Smooth muscle cell (in vitro differentiated cells): ENCODE measurements at regions not wholly inside any gene's neighbourhood (a gene's known extent, or its start where the extent isn't known, plus 50 kb on each side); places are given as distances from the start of the nearest gene placed in this dataset.

Source experiments
- DNase-seq: peaks from one replicate; lab custom pipeline; 2025; ENCODE audit not compliant: unreplicated experiment; lab: John Stamatoyannopoulos, UW
- H2AFZ ChIP-seq: fragments of 200-600 bp; sonication (generic); 2 replicates; pipeline ENCODE4 v1.6.0; 2016; ENCODE audit warnings: antibody characterized with exemption, low read depth, mild to moderate bottlenecking
- H3F3A ChIP-seq: fragments of 200-600 bp; sonication (generic); 2 replicates; pipeline ENCODE4 v1.6.0; 2017; ENCODE audit warnings: antibody characterized with exemption, low read depth
- H3K27ac ChIP-seq: fragments of 200-600 bp; sonication (generic); 2 replicates; pipeline ENCODE4 v1.5.1; 2016; ENCODE audit warnings: low read depth, mild to moderate bottlenecking
- H3K27me3 ChIP-seq: fragments of 200-600 bp; sonication (generic); 2 replicates; pipeline ENCODE4 v1.6.1; 2016; ENCODE audit warnings: low read depth, mild to moderate bottlenecking
- H3K36me3 ChIP-seq: fragments of 200-600 bp; sonication (generic); 2 replicates; pipeline ENCODE4 v1.5.1; 2016; ENCODE audit warnings: low read depth
- H3K4me1 ChIP-seq: fragments of 200-600 bp; sonication (generic); 2 replicates; pipeline ENCODE4 v1.5.1; 2016; ENCODE audit warnings: low read depth
- H3K4me2 ChIP-seq: fragments of 200-600 bp; sonication (generic); 2 replicates; pipeline ENCODE4 v1.6.0; 2016; ENCODE audit warnings: mild to moderate bottlenecking
- H3K4me3 ChIP-seq: fragments of 200-600 bp; sonication (generic); 2 replicates; pipeline ENCODE4 v1.5.1; 2016; ENCODE audit warnings: mild to moderate bottlenecking
- H3K79me2 ChIP-seq: fragments of 200-600 bp; sonication (generic); 2 replicates; pipeline ENCODE4 v1.6.0; 2016; ENCODE audit warnings: low read depth, mild to moderate bottlenecking
- H3K9ac ChIP-seq: fragments of 200-600 bp; sonication (generic); 2 replicates; pipeline ENCODE4 v1.6.0; 2016; ENCODE audit warnings: low read depth
- H3K9me3 ChIP-seq: fragments of 200-600 bp; sonication (generic); replicated peaks from 2 replicates; pipeline ENCODE4 v1.5.1; 2016; ENCODE audit warnings: low read depth
- H4K20me1 ChIP-seq: fragments of 200-600 bp; sonication (generic); 2 replicates; pipeline ENCODE4 v1.6.0; 2016; ENCODE audit warnings: low read depth
- WGBS: methylation state at CpG from one replicate; pipeline ENCODE4 v1.1.7; 2016; ENCODE audit warnings: low lambda C conversion rate; 5-methylcytosine and 5-hydroxymethylcytosine counted together
- TF ChIP-seq, protein P1 (sequence below): fragments of 200-600 bp; sonication (generic); IDR thresholded peaks from 2 replicates; pipeline ENCODE4 v1.5.1; 2017; ENCODE audit warnings: borderline replicate concordance, mild to moderate bottlenecking, antibody characterized with exemption; ENCODE audit not compliant: insufficient read depth, poor library complexity, severe bottlenecking

DNA sequence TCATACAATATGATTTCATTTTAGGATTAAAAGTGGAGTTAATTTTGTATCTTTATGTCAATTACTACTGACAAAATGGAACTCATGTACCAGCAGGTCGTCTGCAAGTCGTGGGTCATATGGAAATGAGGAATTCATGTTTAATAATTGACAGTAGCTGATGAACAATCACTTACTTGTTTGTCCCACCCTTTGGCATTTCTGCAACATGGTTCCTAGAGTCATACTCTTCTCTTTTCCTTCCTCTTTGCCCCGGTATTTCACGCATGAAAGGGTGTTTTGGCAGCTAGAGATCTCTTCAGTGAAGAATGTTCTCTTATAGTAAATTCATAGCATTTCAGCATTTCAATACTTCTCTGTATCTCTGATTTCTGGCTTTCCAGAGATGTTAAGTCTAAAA lies 133.3 kb upstream of the SLC24A5 start:
- Histone ChIP-seq H3K9ac (no peak overlapping the region), H3K4me1 (peaks cover 16% of the 10 kb centered on the region), H3F3A (no peaks in the 10 kb centered on the region), H3K79me2 (no peaks in the 10 kb centered on the region), H2AFZ (peak overlapping the region; percentile 4), H3K36me3 (no peaks in the 10 kb centered on the region), H4K20me1 (no peaks in the 10 kb centered on the region), H3K9me3 (no peaks in the 10 kb centered on the region), H3K4me2 (no peak overlapping the region), H3K4me3 (no peak overlapping the region), H3K27me3 (no peaks in the 10 kb centered on the region), H3K27ac (no peak overlapping the region)
- WGBS = 50% methylated on average over 4 of the region's 4 CpGs
- TF ChIP-seq, protein P1, sequence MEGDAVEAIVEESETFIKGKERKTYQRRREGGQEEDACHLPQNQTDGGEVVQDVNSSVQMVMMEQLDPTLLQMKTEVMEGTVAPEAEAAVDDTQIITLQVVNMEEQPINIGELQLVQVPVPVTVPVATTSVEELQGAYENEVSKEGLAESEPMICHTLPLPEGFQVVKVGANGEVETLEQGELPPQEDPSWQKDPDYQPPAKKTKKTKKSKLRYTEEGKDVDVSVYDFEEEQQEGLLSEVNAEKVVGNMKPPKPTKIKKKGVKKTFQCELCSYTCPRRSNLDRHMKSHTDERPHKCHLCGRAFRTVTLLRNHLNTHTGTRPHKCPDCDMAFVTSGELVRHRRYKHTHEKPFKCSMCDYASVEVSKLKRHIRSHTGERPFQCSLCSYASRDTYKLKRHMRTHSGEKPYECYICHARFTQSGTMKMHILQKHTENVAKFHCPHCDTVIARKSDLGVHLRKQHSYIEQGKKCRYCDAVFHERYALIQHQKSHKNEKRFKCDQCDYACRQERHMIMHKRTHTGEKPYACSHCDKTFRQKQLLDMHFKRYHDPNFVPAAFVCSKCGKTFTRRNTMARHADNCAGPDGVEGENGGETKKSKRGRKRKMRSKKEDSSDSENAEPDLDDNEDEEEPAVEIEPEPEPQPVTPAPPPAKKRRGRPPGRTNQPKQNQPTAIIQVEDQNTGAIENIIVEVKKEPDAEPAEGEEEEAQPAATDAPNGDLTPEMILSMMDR = no peak
- no peak for DNase-seq

DNA sequence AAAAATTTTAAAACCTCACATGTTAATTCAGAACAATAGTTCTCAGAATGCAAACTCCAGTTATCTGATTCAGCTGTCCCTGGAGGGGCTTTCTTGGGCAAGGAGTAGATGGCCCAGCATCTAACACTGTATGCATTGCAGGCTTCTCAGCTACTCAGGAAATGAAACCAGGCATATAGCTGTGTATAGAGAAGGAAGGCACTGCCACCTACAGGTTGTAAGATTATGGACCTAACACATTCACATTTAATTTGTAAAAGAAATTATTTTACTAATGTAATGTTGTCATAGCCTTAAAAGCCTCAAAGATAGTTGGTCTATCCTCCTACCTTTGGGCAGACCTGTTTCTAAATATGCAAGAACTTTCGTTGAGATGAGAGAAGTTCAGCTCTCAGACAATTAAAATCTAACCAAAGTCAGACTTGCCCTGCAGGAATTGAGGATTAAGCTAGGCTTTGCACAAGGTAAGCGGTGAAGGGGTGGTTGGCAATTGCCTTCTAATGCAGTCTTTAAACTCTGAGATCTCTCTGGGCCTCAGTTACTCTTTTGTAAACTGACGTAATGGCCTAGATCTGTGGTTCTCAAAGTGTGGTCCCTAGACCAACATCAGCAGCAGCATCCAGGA lies 132.8 kb upstream of the SLC24A5 start:
- Histone ChIP-seq H3K4me3 (no peak overlapping the region), H3K27me3 (no peaks in the 10 kb centered on the region), H4K20me1 (no peaks in the 10 kb centered on the region), H3K36me3 (no peaks in the 10 kb centered on the region), H2AFZ (peak overlapping the region; percentile 4), H3K4me2 (no peak overlapping the region), H3K9me3 (no peaks in the 10 kb centered on the region), H3K79me2 (no peaks in the 10 kb centered on the region), H3K27ac (no peak overlapping the region), H3K4me1 (peaks cover 16% of the 10 kb centered on the region), H3F3A (no peaks in the 10 kb centered on the region), H3K9ac (no peak overlapping the region)
- 56% methylated on average over 3 of the region's 3 CpGs for WGBS
- TF ChIP-seq, protein P1 = peak; percentile 82
- no peak for DNase-seq

DNA sequence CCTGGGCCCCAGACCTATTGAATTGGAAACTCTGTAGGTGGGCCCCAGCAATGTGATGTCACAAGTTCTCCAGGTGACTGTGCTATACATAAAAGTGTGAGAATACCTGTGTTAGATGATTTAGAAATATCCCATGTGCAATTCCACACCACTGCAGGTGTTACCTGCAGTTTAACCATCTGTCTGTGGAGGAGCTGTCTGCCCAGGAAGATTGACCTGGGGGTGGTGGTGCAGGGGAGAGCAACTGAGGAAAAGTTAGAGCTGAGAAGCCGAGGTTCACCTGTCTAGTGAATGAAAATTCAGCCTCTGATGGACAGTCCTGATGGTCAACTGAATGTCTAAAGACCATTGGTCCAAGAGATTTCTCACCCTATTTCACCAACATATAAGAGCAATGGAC lies 132.2 kb upstream of the SLC24A5 start:
- Histone ChIP-seq H3K4me1 (peaks cover 16% of the 10 kb centered on the region), H3K27me3 (no peaks in the 10 kb centered on the region), H4K20me1 (no peaks in the 10 kb centered on the region), H3K27ac (no peak overlapping the region), H3K4me2 (no peak overlapping the region), H3K9ac (no peak overlapping the region), H3K9me3 (no peaks in the 10 kb centered on the region), H3K36me3 (no peaks in the 10 kb centered on the region), H3F3A (no peaks in the 10 kb centered on the region), H3K4me3 (no peak overlapping the region), H3K79me2 (no peaks in the 10 kb centered on the region), H2AFZ (no peak overlapping the region)
- 83% methylated on average over 1 of the region's 1 CpG for WGBS
- DNase-seq = no peak
- TF ChIP-seq, protein P1 = no peak

DNA sequence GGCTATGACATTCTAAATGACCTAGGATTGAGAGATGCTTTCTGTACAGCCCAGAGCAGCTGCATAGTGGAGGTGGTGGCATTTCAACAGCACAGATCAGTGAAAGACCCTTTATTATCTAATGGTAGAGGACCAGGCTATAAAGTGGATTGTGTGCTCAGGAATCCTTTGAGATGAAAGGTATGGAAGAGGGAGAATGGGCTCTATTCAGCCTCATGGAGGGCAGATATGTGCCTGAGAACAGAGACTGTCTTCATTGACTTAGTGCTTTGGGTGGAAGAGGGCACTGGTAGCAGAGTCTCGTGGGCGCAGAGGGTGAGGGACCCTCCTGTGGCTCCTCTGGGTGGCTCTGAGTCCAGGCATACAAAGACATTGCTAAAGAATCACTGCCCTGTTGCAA lies 130.0 kb upstream of the SLC24A5 start:
- 100% methylated on average over 2 of the region's 2 CpGs for WGBS
- H3K27me3 ChIP-seq = no peaks in the 10 kb centered on the region
- H3K9ac ChIP-seq = no peak overlapping the region

More for the DNA sequence above, 130.0 kb upstream of the SLC24A5 start:
- Histone ChIP-seq H3K4me3 (no peak overlapping the region), H3K27ac (no peak overlapping the region), H3F3A (no peaks in the 10 kb centered on the region), H4K20me1 (no peaks in the 10 kb centered on the region), H3K4me2 (no peak overlapping the region), H3K9me3 (no peaks in the 10 kb centered on the region), H3K36me3 (no peaks in the 10 kb centered on the region), H3K4me1 (peaks cover 16% of the 10 kb centered on the region), H2AFZ (no peak overlapping the region), H3K79me2 (no peaks in the 10 kb centered on the region)
- DNase-seq = no peak
- TF ChIP-seq, protein P1 = no peak
